ENCODE measurements at regions not wholly inside any gene's neighbourhood (a gene's known extent, or its start where the extent isn't known, plus 50 kb on each side); places are given as distances from the start of the nearest gene placed in this dataset.
"Not testable (repeated sequence)": the region's sequence is repeated elsewhere in the genome, so short reads cannot be mapped to it uniquely, and the experiment has no call there.

- H3K36me3 ChIP-seq (ENCODE audit: insufficient read depth, insufficient read length, low read length), result no peaks in the 10 kb centered on the region
- H3K4me1 ChIP-seq (ENCODE audit: insufficient read depth, insufficient read length), result peaks cover 10% of the 10 kb centered on the region
- no peak overlapping the region for H3K4me3 ChIP-seq (ENCODE audit: insufficient read length, low read depth)
- H3K9ac ChIP-seq (ENCODE audit: insufficient read length, low read depth), result no peak overlapping the region
- no peaks in the 10 kb centered on the region for H3K27me3 ChIP-seq (ENCODE audit: insufficient read depth, insufficient read length)
- DNase-seq (ENCODE audit: low read depth, low spot score), result peak; percentile 8
- TF ChIP-seq YY1 (IDR thresholded peaks at IDR 0.05; ENCODE audit: insufficient read depth, insufficient read length), result no peak
- TF ChIP-seq SUZ12 (IDR thresholded peaks at IDR 0.05; ENCODE audit: extremely low read depth, insufficient read depth, insufficient read length), result no peak
- no peak for TF ChIP-seq ZNF274 (IDR thresholded peaks at IDR 0.05; ENCODE audit: low read depth, low read length)
- H3K9me3 ChIP-seq (ENCODE audit: insufficient read depth, low read length), result no peaks in the 10 kb centered on the region
These were observed 177.9 kb downstream of the RPS24 start for GRCh38 chr10:78211561-78212051.

GRCh38 chr10:78212060-78212785 is 178.6 kb downstream of the RPS24 start:
- Histone ChIP-seq H3K4me3 (ENCODE audit: insufficient read length, low read depth) (no peak overlapping the region), H3K4me1 (ENCODE audit: insufficient read depth, insufficient read length) (peaks cover 10% of the 10 kb centered on the region), H3K9me3 (ENCODE audit: insufficient read depth, low read length) (no peaks in the 10 kb centered on the region), H3K9ac (ENCODE audit: insufficient read length, low read depth) (no peak overlapping the region), H3K27me3 (ENCODE audit: insufficient read depth, insufficient read length) (no peaks in the 10 kb centered on the region), H3K36me3 (ENCODE audit: insufficient read depth, insufficient read length, low read length) (no peaks in the 10 kb centered on the region)
- DNase-seq (ENCODE audit: low read depth, low spot score), result no peak
- TF ChIP-seq ZNF274 (IDR thresholded peaks at IDR 0.05; ENCODE audit: low read depth, low read length) (no peak), SUZ12 (IDR thresholded peaks at IDR 0.05; ENCODE audit: extremely low read depth, insufficient read depth, insufficient read length) (no peak), YY1 (IDR thresholded peaks at IDR 0.05; ENCODE audit: insufficient read depth, insufficient read length) (no peak)

- Histone ChIP-seq H3K4me1 (ENCODE audit: insufficient read depth, insufficient read length) (peaks cover 10% of the 10 kb centered on the region), H3K9ac (ENCODE audit: insufficient read length, low read depth) (no peak overlapping the region), H3K27me3 (ENCODE audit: insufficient read depth, insufficient read length) (no peaks in the 10 kb centered on the region), H3K36me3 (ENCODE audit: insufficient read depth, insufficient read length, low read length) (no peaks in the 10 kb centered on the region), H3K4me3 (ENCODE audit: insufficient read length, low read depth) (no peak overlapping the region), H3K9me3 (ENCODE audit: insufficient read depth, low read length) (no peaks in the 10 kb centered on the region)
- no peak for DNase-seq (ENCODE audit: low read depth, low spot score)
- TF ChIP-seq YY1 (IDR thresholded peaks at IDR 0.05; ENCODE audit: insufficient read depth, insufficient read length) (no peak), SUZ12 (IDR thresholded peaks at IDR 0.05; ENCODE audit: extremely low read depth, insufficient read depth, insufficient read length) (no peak), ZNF274 (IDR thresholded peaks at IDR 0.05; ENCODE audit: low read depth, low read length) (no peak)
These were observed 179.1 kb downstream of the RPS24 start for GRCh38 chr10:78212786-78213175.

GRCh38 chr10:78214955-78215354 is 181.3 kb downstream of the RPS24 start:
- H3K9ac ChIP-seq (ENCODE audit: insufficient read length, low read depth), result no peak overlapping the region
- no peaks in the 10 kb centered on the region for H3K27me3 ChIP-seq (ENCODE audit: insufficient read depth, insufficient read length)
- no peak overlapping the region for H3K4me3 ChIP-seq (ENCODE audit: insufficient read length, low read depth)
- DNase-seq (ENCODE audit: low read depth, low spot score), result no peak
- H3K36me3 ChIP-seq (ENCODE audit: insufficient read depth, insufficient read length, low read length), result no peaks in the 10 kb centered on the region
- TF ChIP-seq YY1 (IDR thresholded peaks at IDR 0.05; ENCODE audit: insufficient read depth, insufficient read length), result no peak
- no peak for TF ChIP-seq SUZ12 (IDR thresholded peaks at IDR 0.05; ENCODE audit: extremely low read depth, insufficient read depth, insufficient read length)
- no peak for TF ChIP-seq ZNF274 (IDR thresholded peaks at IDR 0.05; ENCODE audit: low read depth, low read length)
- H3K4me1 ChIP-seq (ENCODE audit: insufficient read depth, insufficient read length), result peaks cover 10% of the 10 kb centered on the region
- no peaks in the 10 kb centered on the region for H3K9me3 ChIP-seq (ENCODE audit: insufficient read depth, low read length)

GRCh38 chr10:78215645-78216044 is 182.0 kb downstream of the RPS24 start:
- no peak for TF ChIP-seq YY1 (IDR thresholded peaks at IDR 0.05; ENCODE audit: insufficient read depth, insufficient read length)
- no peak for TF ChIP-seq ZNF274 (IDR thresholded peaks at IDR 0.05; ENCODE audit: low read depth, low read length)
- TF ChIP-seq SUZ12 (IDR thresholded peaks at IDR 0.05; ENCODE audit: extremely low read depth, insufficient read depth, insufficient read length), result no peak
- H3K27me3 ChIP-seq (ENCODE audit: insufficient read depth, insufficient read length), result no peaks in the 10 kb centered on the region
- no peak overlapping the region for H3K4me3 ChIP-seq (ENCODE audit: insufficient read length, low read depth)
- H3K4me1 ChIP-seq (ENCODE audit: insufficient read depth, insufficient read length), result peaks cover 10% of the 10 kb centered on the region
- H3K9me3 ChIP-seq (ENCODE audit: insufficient read depth, low read length), result no peaks in the 10 kb centered on the region
- DNase-seq (ENCODE audit: low read depth, low spot score), result no peak
- no peak overlapping the region for H3K9ac ChIP-seq (ENCODE audit: insufficient read length, low read depth)
- H3K36me3 ChIP-seq (ENCODE audit: insufficient read depth, insufficient read length, low read length), result no peaks in the 10 kb centered on the region

GRCh38 chr10:78217336-78217735 is 183.7 kb downstream of the RPS24 start:
- no peak overlapping the region for H3K4me3 ChIP-seq (ENCODE audit: insufficient read length, low read depth)
- H3K27me3 ChIP-seq (ENCODE audit: insufficient read depth, insufficient read length), result no peaks in the 10 kb centered on the region
- no peaks in the 10 kb centered on the region for H3K9me3 ChIP-seq (ENCODE audit: insufficient read depth, low read length)
- H3K4me1 ChIP-seq (ENCODE audit: insufficient read depth, insufficient read length), result peaks cover 5% of the 10 kb centered on the region
- no peak for DNase-seq (ENCODE audit: low read depth, low spot score)
- no peak for TF ChIP-seq YY1 (IDR thresholded peaks at IDR 0.05; ENCODE audit: insufficient read depth, insufficient read length)
- TF ChIP-seq SUZ12 (IDR thresholded peaks at IDR 0.05; ENCODE audit: extremely low read depth, insufficient read depth, insufficient read length), result no peak
- no peak for TF ChIP-seq ZNF274 (IDR thresholded peaks at IDR 0.05; ENCODE audit: low read depth, low read length)
- no peaks in the 10 kb centered on the region for H3K36me3 ChIP-seq (ENCODE audit: insufficient read depth, insufficient read length, low read length)
- no peak overlapping the region for H3K9ac ChIP-seq (ENCODE audit: insufficient read length, low read depth)

- no peaks in the 10 kb centered on the region for H3K4me1 ChIP-seq (ENCODE audit: insufficient read depth, insufficient read length)
- no peak for TF ChIP-seq YY1 (IDR thresholded peaks at IDR 0.05; ENCODE audit: insufficient read depth, insufficient read length)
- TF ChIP-seq SUZ12 (IDR thresholded peaks at IDR 0.05; ENCODE audit: extremely low read depth, insufficient read depth, insufficient read length), result no peak
- TF ChIP-seq ZNF274 (IDR thresholded peaks at IDR 0.05; ENCODE audit: low read depth, low read length), result no peak
- DNase-seq (ENCODE audit: low read depth, low spot score), result no peak
These were observed 185.3 kb downstream of the RPS24 start for GRCh38 chr10:78218798-78219490.

GRCh38 chr10:78219568-78219967 is 185.9 kb downstream of the RPS24 start:
- not testable (repeated sequence) for DNase-seq (ENCODE audit: low read depth, low spot score); H3K4me1 ChIP-seq (ENCODE audit: insufficient read depth, insufficient read length); H3K4me3 ChIP-seq (ENCODE audit: insufficient read length, low read depth); H3K9ac ChIP-seq (ENCODE audit: insufficient read length, low read depth); H3K27me3 ChIP-seq (ENCODE audit: insufficient read depth, insufficient read length); H3K36me3 ChIP-seq (ENCODE audit: insufficient read depth, insufficient read length, low read length); H3K9me3 ChIP-seq (ENCODE audit: insufficient read depth, low read length)

More at GRCh38 chr10:78218798-78219490, 185.3 kb downstream of the RPS24 start:
- H3K9me3 ChIP-seq (ENCODE audit: insufficient read depth, low read length), result no peaks in the 10 kb centered on the region
- H3K9ac ChIP-seq (ENCODE audit: insufficient read length, low read depth), result no peak overlapping the region
- H3K27me3 ChIP-seq (ENCODE audit: insufficient read depth, insufficient read length), result peaks cover 2% of the 10 kb centered on the region
- no peaks in the 10 kb centered on the region for H3K36me3 ChIP-seq (ENCODE audit: insufficient read depth, insufficient read length, low read length)
- no peak overlapping the region for H3K4me3 ChIP-seq (ENCODE audit: insufficient read length, low read depth)
